K562 (cell line): ENCODE measurements at regions not wholly inside any gene's neighbourhood (a gene's known extent, or its start where the extent isn't known, plus 50 kb on each side); places are given as distances from the start of the nearest gene placed in this dataset.

Experiments
- CHD2 ChIP-seq: IDR thresholded peaks from 2 replicates; pipeline ENCODE4 v1.6.1; 2011; ENCODE audit warnings: low read depth, low read length
- EP300 ChIP-seq: IDR thresholded peaks from 2 replicates; pipeline ENCODE4 v1.6.1; 2012; ENCODE audit warnings: low read length, improper control_type of control experiment
- FOXP1 ChIP-seq: sonication (generic); formaldehyde crosslinking; IDR thresholded peaks from 2 replicates; pipeline ENCODE4 v1.8.0; 2022; ENCODE audit warnings: mild to moderate bottlenecking, missing genetic modification reagents
- HIVEP1 ChIP-seq: fragments of 250-450 bp; sonication (Bioruptor Pico); IDR thresholded peaks from 2 replicates; pipeline ENCODE4 v1.4.0; 2020; ENCODE audit warnings: mild to moderate bottlenecking
- ILF3 ChIP-seq: fragments of 450-650 bp; IDR thresholded peaks from 2 replicates; pipeline ENCODE4 v1.6.1; 2018; ENCODE audit warnings: antibody characterized with exemption, mild to moderate bottlenecking, moderate library complexity, borderline replicate concordance
- TAF1 ChIP-seq: IDR thresholded peaks from 2 replicates; pipeline ENCODE4 v1.6.1; 2011; ENCODE audit warnings: mild to moderate bottlenecking, low read length, moderate library complexity; ENCODE audit not compliant: insufficient read depth, control insufficient read depth, severe bottlenecking; ENCODE audit errors: extremely low read depth
- TGIF2 ChIP-seq: sonication (generic); formaldehyde crosslinking; IDR thresholded peaks from 2 replicates; pipeline ENCODE4 v1.8.1; 2022; ENCODE audit warnings: mild to moderate bottlenecking, missing genetic modification reagents, moderate library complexity
- XRCC3 ChIP-seq: fragments of 450-650 bp; IDR thresholded peaks from 2 replicates; pipeline ENCODE4 v1.6.1; 2017; ENCODE audit warnings: mild to moderate bottlenecking, moderate library complexity
- TF ChIP-seq, protein P1 (sequence below), 2 experiments: fragments of 450-650 bp; conservative IDR thresholded peaks; 2 replicates each; pipeline ENCODE4 v1.6.1; 2017; ENCODE audit warnings: mild to moderate bottlenecking in 2 of 2, moderate library complexity in 2 of 2
- TF ChIP-seq, protein P2 (sequence below): fragments of 450-650 bp; IDR thresholded peaks from one replicate; pipeline ENCODE4 v1.6.1; 2018; ENCODE audit warnings: mild to moderate bottlenecking, moderate library complexity; ENCODE audit not compliant: partially characterized antibody
- TF ChIP-seq, protein P3 (sequence below): sonication (generic); formaldehyde crosslinking; IDR thresholded peaks from 2 replicates; pipeline ENCODE4 v1.8.1; 2023; ENCODE audit warnings: mild to moderate bottlenecking, missing genetic modification reagents
- TF ChIP-seq, protein P4 (sequence below), 2 experiments: fragments of 450-650 bp in 1 of 2; sonication (generic) in 1 of 2; formaldehyde crosslinking in 1 of 2; IDR thresholded peaks; 2 replicates each; pipeline versions ENCODE4 v1.7.1 to v1.9.0; 2016 to 2022; ENCODE audit warnings: inconsistent platforms in 1 of 2, mild to moderate bottlenecking in 1 of 2, missing genetic modification reagents in 1 of 2

DNA sequence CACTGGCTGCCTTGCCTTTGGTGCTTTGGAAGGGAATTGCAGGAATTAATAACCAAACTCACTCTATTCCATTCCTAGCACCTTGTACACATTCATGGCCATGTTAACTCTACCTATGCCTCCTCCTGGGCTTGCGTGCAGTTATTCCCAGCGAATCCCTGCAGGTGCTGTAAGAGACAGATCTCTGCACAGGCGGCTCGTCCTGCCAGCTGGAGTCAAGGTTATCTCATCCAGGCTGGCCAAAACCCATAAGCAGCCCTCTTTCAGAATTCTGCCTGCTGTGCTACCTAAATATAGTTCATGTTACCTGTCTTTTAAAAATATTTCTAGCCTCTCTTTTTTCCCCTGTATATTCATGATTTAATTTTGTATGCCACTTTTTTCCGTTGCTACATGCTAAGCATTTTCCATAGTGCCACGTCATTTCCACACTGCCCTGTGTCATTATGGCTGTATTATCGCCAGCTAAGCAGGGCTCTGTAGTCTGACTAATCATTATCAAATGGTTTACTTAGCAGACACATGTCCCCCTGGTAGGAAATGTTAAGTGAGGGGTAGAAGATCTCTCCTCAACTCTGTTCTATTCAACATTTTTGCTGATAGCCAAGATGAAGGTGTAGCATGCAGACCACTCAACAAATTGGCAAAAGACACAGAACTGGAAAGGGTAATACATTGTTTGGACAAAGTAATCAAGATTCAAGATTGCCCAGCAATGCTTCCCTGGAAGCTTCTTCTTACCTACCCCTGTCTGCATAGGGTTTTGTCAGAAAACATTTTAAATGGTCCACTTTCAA, 79.7 kb upstream of the TAF1B start (continued):
- TF ChIP-seq, protein P1, sequence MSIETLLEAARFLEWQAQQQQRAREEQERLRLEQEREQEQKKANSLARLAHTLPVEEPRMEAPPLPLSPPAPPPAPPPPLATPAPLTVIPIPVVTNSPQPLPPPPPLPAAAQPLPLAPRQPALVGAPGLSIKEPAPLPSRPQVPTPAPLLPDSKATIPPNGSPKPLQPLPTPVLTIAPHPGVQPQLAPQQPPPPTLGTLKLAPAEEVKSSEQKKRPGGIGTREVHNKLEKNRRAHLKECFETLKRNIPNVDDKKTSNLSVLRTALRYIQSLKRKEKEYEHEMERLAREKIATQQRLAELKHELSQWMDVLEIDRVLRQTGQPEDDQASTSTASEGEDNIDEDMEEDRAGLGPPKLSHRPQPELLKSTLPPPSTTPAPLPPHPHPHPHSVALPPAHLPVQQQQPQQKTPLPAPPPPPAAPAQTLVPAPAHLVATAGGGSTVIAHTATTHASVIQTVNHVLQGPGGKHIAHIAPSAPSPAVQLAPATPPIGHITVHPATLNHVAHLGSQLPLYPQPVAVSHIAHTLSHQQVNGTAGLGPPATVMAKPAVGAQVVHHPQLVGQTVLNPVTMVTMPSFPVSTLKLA (conservative IDR thresholded peaks at IDR 0.05) = 0 out of 4 replicates have a peak, but pooled peaks of 1 of the 2 experiments have one; percentile 49
- TF ChIP-seq FOXP1 (no peak), CHD2 (no peak), ILF3 (no peak), TGIF2 (CRISPR knock-in tag) (no peak), XRCC3 (no peak), HIVEP1 (CRISPR knock-in tag) (no peak), EP300 (peak; percentile 65; the same call in 1 of the 2 replicates), TAF1 (no peak)
- TF ChIP-seq, protein P2, sequence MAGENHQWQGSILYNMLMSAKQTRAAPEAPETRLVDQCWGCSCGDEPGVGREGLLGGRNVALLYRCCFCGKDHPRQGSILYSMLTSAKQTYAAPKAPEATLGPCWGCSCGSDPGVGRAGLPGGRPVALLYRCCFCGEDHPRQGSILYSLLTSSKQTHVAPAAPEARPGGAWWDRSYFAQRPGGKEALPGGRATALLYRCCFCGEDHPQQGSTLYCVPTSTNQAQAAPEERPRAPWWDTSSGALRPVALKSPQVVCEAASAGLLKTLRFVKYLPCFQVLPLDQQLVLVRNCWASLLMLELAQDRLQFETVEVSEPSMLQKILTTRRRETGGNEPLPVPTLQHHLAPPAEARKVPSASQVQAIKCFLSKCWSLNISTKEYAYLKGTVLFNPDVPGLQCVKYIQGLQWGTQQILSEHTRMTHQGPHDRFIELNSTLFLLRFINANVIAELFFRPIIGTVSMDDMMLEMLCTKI = no peak
- TF ChIP-seq, protein P3, sequence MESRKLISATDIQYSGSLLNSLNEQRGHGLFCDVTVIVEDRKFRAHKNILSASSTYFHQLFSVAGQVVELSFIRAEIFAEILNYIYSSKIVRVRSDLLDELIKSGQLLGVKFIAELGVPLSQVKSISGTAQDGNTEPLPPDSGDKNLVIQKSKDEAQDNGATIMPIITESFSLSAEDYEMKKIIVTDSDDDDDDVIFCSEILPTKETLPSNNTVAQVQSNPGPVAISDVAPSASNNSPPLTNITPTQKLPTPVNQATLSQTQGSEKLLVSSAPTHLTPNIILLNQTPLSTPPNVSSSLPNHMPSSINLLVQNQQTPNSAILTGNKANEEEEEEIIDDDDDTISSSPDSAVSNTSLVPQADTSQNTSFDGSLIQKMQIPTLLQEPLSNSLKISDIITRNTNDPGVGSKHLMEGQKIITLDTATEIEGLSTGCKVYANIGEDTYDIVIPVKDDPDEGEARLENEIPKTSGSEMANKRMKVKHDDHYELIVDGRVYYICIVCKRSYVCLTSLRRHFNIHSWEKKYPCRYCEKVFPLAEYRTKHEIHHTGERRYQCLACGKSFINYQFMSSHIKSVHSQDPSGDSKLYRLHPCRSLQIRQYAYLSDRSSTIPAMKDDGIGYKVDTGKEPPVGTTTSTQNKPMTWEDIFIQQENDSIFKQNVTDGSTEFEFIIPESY (CRISPR knock-in tag) = no peak
- TF ChIP-seq, protein P4, sequence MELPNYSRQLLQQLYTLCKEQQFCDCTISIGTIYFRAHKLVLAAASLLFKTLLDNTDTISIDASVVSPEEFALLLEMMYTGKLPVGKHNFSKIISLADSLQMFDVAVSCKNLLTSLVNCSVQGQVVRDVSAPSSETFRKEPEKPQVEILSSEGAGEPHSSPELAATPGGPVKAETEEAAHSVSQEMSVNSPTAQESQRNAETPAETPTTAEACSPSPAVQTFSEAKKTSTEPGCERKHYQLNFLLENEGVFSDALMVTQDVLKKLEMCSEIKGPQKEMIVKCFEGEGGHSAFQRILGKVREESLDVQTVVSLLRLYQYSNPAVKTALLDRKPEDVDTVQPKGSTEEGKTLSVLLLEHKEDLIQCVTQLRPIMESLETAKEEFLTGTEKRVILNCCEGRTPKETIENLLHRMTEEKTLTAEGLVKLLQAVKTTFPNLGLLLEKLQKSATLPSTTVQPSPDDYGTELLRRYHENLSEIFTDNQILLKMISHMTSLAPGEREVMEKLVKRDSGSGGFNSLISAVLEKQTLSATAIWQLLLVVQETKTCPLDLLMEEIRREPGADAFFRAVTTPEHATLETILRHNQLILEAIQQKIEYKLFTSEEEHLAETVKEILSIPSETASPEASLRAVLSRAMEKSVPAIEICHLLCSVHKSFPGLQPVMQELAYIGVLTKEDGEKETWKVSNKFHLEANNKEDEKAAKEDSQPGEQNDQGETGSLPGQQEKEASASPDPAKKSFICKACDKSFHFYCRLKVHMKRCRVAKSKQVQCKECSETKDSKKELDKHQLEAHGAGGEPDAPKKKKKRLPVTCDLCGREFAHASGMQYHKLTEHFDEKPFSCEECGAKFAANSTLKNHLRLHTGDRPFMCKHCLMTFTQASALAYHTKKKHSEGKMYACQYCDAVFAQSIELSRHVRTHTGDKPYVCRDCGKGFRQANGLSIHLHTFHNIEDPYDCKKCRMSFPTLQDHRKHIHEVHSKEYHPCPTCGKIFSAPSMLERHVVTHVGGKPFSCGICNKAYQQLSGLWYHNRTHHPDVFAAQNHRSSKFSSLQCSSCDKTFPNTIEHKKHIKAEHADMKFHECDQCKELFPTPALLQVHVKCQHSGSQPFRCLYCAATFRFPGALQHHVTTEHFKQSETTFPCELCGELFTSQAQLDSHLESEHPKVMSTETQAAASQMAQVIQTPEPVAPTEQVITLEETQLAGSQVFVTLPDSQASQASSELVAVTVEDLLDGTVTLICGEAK (IDR thresholded peaks at IDR 0.05) = no peak
- TF ChIP-seq, protein P4 (CRISPR knock-in tag; IDR thresholded peaks at IDR 0.05) = no peak
